Hepatocyte (in vitro differentiated cells): ENCODE measurements at regions not wholly inside any gene's neighbourhood (a gene's known extent, or its start where the extent isn't known, plus 50 kb on each side); places are given as distances from the start of the nearest gene placed in this dataset.

Experiments
- DNase-seq: peaks from one replicate; pipeline ENCODE4 v3.0.0-alpha.2; 2016; ENCODE audit warnings: low spot score
- H2AFZ ChIP-seq: fragments of 200-600 bp; sonication (generic); 2 replicates; pipeline ENCODE4 v1.6.0; 2016; ENCODE audit warnings: antibody characterized with exemption, mild to moderate bottlenecking
- H3K27ac ChIP-seq: fragments of 200-600 bp; sonication (generic); 2 replicates; pipeline ENCODE4 v1.5.1; 2016; ENCODE audit warnings: mild to moderate bottlenecking
- H3K27me3 ChIP-seq: fragments of 200-600 bp; sonication (generic); 2 replicates; pipeline ENCODE4 v1.6.1; 2016
- H3K36me3 ChIP-seq: fragments of 200-600 bp; sonication (generic); replicated peaks from 2 replicates; pipeline ENCODE4 v1.5.1; 2016; ENCODE audit warnings: low read depth; ENCODE audit not compliant: insufficient read depth
- H3K4me1 ChIP-seq: fragments of 200-600 bp; sonication (generic); 2 replicates; pipeline ENCODE4 v1.5.1; 2016; ENCODE audit warnings: mild to moderate bottlenecking, moderate library complexity; ENCODE audit not compliant: insufficient read depth
- H3K4me2 ChIP-seq: fragments of 200-600 bp; sonication (generic); 2 replicates; pipeline ENCODE4 v1.6.0; 2016
- H3K4me3 ChIP-seq: fragments of 200-600 bp; sonication (generic); 2 replicates; pipeline ENCODE4 v1.5.1; 2016; ENCODE audit warnings: mild to moderate bottlenecking
- H3K79me2 ChIP-seq: fragments of 200-600 bp; sonication (generic); 2 replicates; pipeline ENCODE4 v1.6.0; 2017; ENCODE audit warnings: mild to moderate bottlenecking
- H3K9me2 ChIP-seq: fragments of 200-600 bp; sonication (generic); replicated peaks from 2 replicates; pipeline ENCODE4 v1.6.0; 2017; ENCODE audit warnings: mild to moderate bottlenecking; ENCODE audit not compliant: insufficient read depth
- H3K9me3 ChIP-seq: fragments of 200-600 bp; sonication (generic); 2 replicates; pipeline ENCODE4 v1.5.1; 2016; ENCODE audit warnings: low read depth, mild to moderate bottlenecking
- H4K20me1 ChIP-seq: fragments of 200-600 bp; sonication (generic); 2 replicates; pipeline ENCODE4 v1.6.0; 2016; ENCODE audit warnings: mild to moderate bottlenecking; ENCODE audit not compliant: insufficient read depth, poor library complexity, severe bottlenecking
- CTCF ChIP-seq: fragments of 200-600 bp; sonication (generic); IDR thresholded peaks from 2 replicates; pipeline ENCODE4 v1.5.1; 2016; ENCODE audit warnings: antibody characterized with exemption, mild to moderate bottlenecking; ENCODE audit not compliant: poor library complexity
- EZH2 ChIP-seq: fragments of 200-600 bp; sonication (generic); IDR thresholded peaks from 2 replicates; pipeline ENCODE4 v1.6.1; 2016; ENCODE audit warnings: antibody characterized with exemption, mild to moderate bottlenecking, borderline replicate concordance
- EZH2phosphoT487 ChIP-seq: fragments of 200-600 bp; sonication (generic); IDR thresholded peaks from one replicate; pipeline ENCODE4 v1.6.1; 2018; ENCODE audit warnings: antibody characterized with exemption, mild to moderate bottlenecking, low read depth, moderate library complexity; ENCODE audit not compliant: unreplicated experiment, severe bottlenecking
- WGBS: methylation state at CpG from one replicate; pipeline ENCODE4 v1.1.6; 2016; ENCODE audit warnings: low lambda C conversion rate; ENCODE audit errors: missing lambda C conversion rate; 5-methylcytosine and 5-hydroxymethylcytosine counted together

- 88% methylated on average over 2 of the region's 2 CpGs for WGBS
- Histone ChIP-seq H3K9me2 (no peaks in the 10 kb centered on the region), H2AFZ (no peak overlapping the region), H3K27me3 (no peaks in the 10 kb centered on the region), H3K36me3 (no peaks in the 10 kb centered on the region), H3K79me2 (no peaks in the 10 kb centered on the region), H4K20me1 (no peaks in the 10 kb centered on the region), H3K27ac (no peak overlapping the region), H3K4me2 (no peak overlapping the region), H3K4me1 (no peaks in the 10 kb centered on the region), H3K4me3 (no peak overlapping the region), H3K9me3 (no peaks in the 10 kb centered on the region)
- TF ChIP-seq CTCF (no peak), EZH2 (no peak), EZH2phosphoT487 (no peak)
- DNase-seq: no peak
Measured at GRCh38 chr3:160115387-160115786, 109.8 kb upstream of the C3orf80 start.

- Histone ChIP-seq H3K4me3 (no peak overlapping the region), H3K27me3 (no peaks in the 10 kb centered on the region), H2AFZ (no peak overlapping the region), H3K79me2 (no peaks in the 10 kb centered on the region), H3K4me1 (no peaks in the 10 kb centered on the region), H3K9me3 (no peaks in the 10 kb centered on the region), H3K9me2 (no peaks in the 10 kb centered on the region), H3K36me3 (no peaks in the 10 kb centered on the region), H3K4me2 (no peak overlapping the region), H3K27ac (no peak overlapping the region), H4K20me1 (no peaks in the 10 kb centered on the region)
- no peak for DNase-seq
- TF ChIP-seq CTCF (no peak), EZH2 (no peak), EZH2phosphoT487 (no peak)
Measured at GRCh38 chr3:160124224-160124623, 101.0 kb upstream of the C3orf80 start.

- Histone ChIP-seq H3K27me3 (no peaks in the 10 kb centered on the region), H3K9me2 (no peaks in the 10 kb centered on the region), H4K20me1 (no peaks in the 10 kb centered on the region), H3K36me3 (no peaks in the 10 kb centered on the region), H3K79me2 (no peaks in the 10 kb centered on the region), H3K9me3 (no peaks in the 10 kb centered on the region), H3K4me2 (no peak overlapping the region), H3K4me3 (no peak overlapping the region), H3K4me1 (no peaks in the 10 kb centered on the region), H3K27ac (no peak overlapping the region), H2AFZ (no peak overlapping the region)
- DNase-seq: no peak
- TF ChIP-seq EZH2phosphoT487: no peak
- no peak for TF ChIP-seq CTCF
- no peak for TF ChIP-seq EZH2
- 78% methylated on average over 2 of the region's 2 CpGs for WGBS
Measured at GRCh38 chr3:160125258-160125657, 100.0 kb upstream of the C3orf80 start.

- H3K79me2 ChIP-seq: no peaks in the 10 kb centered on the region
- no peaks in the 10 kb centered on the region for H3K9me2 ChIP-seq
- no peak overlapping the region for H3K4me3 ChIP-seq
- H3K27me3 ChIP-seq: no peaks in the 10 kb centered on the region
- H4K20me1 ChIP-seq: no peaks in the 10 kb centered on the region
- no peaks in the 10 kb centered on the region for H3K36me3 ChIP-seq
- TF ChIP-seq EZH2 (no peak), CTCF (no peak)
- DNase-seq: no peak
- H3K27ac ChIP-seq: no peak overlapping the region
- 86% methylated on average over 4 of the region's 4 CpGs for WGBS
- H3K4me2 ChIP-seq: no peak overlapping the region
- no peaks in the 10 kb centered on the region for H3K9me3 ChIP-seq
- no peak overlapping the region for H2AFZ ChIP-seq
- H3K4me1 ChIP-seq: no peaks in the 10 kb centered on the region
Measured at GRCh38 chr3:160126051-160126450, 99.2 kb upstream of the C3orf80 start.
